Glutamatergic neuron (in vitro differentiated cells): ENCODE measurements at regions not wholly inside any gene's neighbourhood (a gene's known extent, or its start where the extent isn't known, plus 50 kb on each side); places are given as distances from the start of the nearest gene placed in this dataset.

Experiments
- DNase-seq: peaks from one replicate; pipeline ENCODE4 v3.0.0; 2022
- H3K27ac Mint-ChIP-seq: one replicate; pipeline ENCODE4 v1.8.0; 2020; ENCODE audit warnings: mild to moderate bottlenecking, mixed read lengths, inconsistent platforms; ENCODE audit not compliant: unreplicated experiment
- H3K27me3 Mint-ChIP-seq: one replicate; pipeline ENCODE4 v1.8.0; 2020; ENCODE audit warnings: mild to moderate bottlenecking, moderate library complexity, mixed read lengths, inconsistent platforms; ENCODE audit not compliant: unreplicated experiment
- H3K36me3 Mint-ChIP-seq: one replicate; pipeline ENCODE4 v1.8.0; 2020; ENCODE audit warnings: mild to moderate bottlenecking, mixed read lengths, inconsistent platforms; ENCODE audit not compliant: unreplicated experiment
- H3K4me1 Mint-ChIP-seq: one replicate; pipeline ENCODE4 v1.8.0; 2020; ENCODE audit warnings: mild to moderate bottlenecking, low read depth, mixed read lengths, inconsistent platforms; ENCODE audit not compliant: unreplicated experiment
- H3K4me3 Mint-ChIP-seq: one replicate; pipeline ENCODE4 v1.8.0; 2020; ENCODE audit warnings: mild to moderate bottlenecking, mixed read lengths, inconsistent platforms; ENCODE audit not compliant: unreplicated experiment
- H3K9me3 Mint-ChIP-seq: one replicate; pipeline ENCODE4 v1.8.0; 2020; ENCODE audit warnings: mild to moderate bottlenecking, moderate library complexity, mixed read lengths, inconsistent platforms; ENCODE audit not compliant: unreplicated experiment
- CTCF ChIP-seq: fragments of 200-600 bp; sonication (generic); IDR thresholded peaks from one replicate; pipeline ENCODE4 v1.5.0; 2021; ENCODE audit not compliant: partially characterized antibody, unreplicated experiment

- no peak for DNase-seq
- Mint-ChIP-seq H3K36me3 (no peaks in the 10 kb centered on the region), H3K4me3 (no peak overlapping the region), H3K27me3 (no peaks in the 10 kb centered on the region), H3K27ac (no peak overlapping the region), H3K4me1 (no peaks in the 10 kb centered on the region), H3K9me3 (peaks cover 4% of the 10 kb centered on the region)
- TF ChIP-seq CTCF: no peak
These were observed 157.8 kb upstream of the JUN start for GRCh38 chr1:58941471-58942289.

- Mint-ChIP-seq H3K4me1 (no peaks in the 10 kb centered on the region), H3K36me3 (no peaks in the 10 kb centered on the region), H3K27me3 (no peaks in the 10 kb centered on the region), H3K4me3 (no peak overlapping the region), H3K27ac (no peak overlapping the region), H3K9me3 (peaks cover 2% of the 10 kb centered on the region)
- TF ChIP-seq CTCF: no peak
- DNase-seq: no peak
These were observed 158.9 kb upstream of the JUN start for GRCh38 chr1:58942759-58943191.

GRCh38 chr1:58943776-58944175 is 159.9 kb upstream of the JUN start:
- TF ChIP-seq CTCF: no peak
- Mint-ChIP-seq H3K9me3 (peaks cover 2% of the 10 kb centered on the region), H3K27ac (no peak overlapping the region), H3K4me3 (no peak overlapping the region), H3K36me3 (no peaks in the 10 kb centered on the region), H3K27me3 (no peaks in the 10 kb centered on the region), H3K4me1 (no peaks in the 10 kb centered on the region)
- no peak for DNase-seq

GRCh38 chr1:58944439-58944838 is 160.6 kb upstream of the JUN start:
- no peaks in the 10 kb centered on the region for H3K27me3 Mint-ChIP-seq
- H3K4me3 Mint-ChIP-seq: no peak overlapping the region
- TF ChIP-seq CTCF: no peak
- no peaks in the 10 kb centered on the region for H3K4me1 Mint-ChIP-seq
- no peaks in the 10 kb centered on the region for H3K36me3 Mint-ChIP-seq
- peaks cover 2% of the 10 kb centered on the region for H3K9me3 Mint-ChIP-seq
- DNase-seq: no peak
- no peak overlapping the region for H3K27ac Mint-ChIP-seq

GRCh38 chr1:58946390-58946789 is 162.5 kb upstream of the JUN start:
- H3K9me3 Mint-ChIP-seq: peaks cover 2% of the 10 kb centered on the region
- TF ChIP-seq CTCF: no peak
- H3K4me3 Mint-ChIP-seq: no peak overlapping the region
- no peaks in the 10 kb centered on the region for H3K27me3 Mint-ChIP-seq
- H3K27ac Mint-ChIP-seq: no peak overlapping the region
- no peaks in the 10 kb centered on the region for H3K36me3 Mint-ChIP-seq
- no peak for DNase-seq
- H3K4me1 Mint-ChIP-seq: no peaks in the 10 kb centered on the region
